Endodermal cell (in vitro differentiated cells): ENCODE measurements at regions not wholly inside any gene's neighbourhood (a gene's known extent, or its start where the extent isn't known, plus 50 kb on each side); places are given as distances from the start of the nearest gene placed in this dataset.

ENCODE experiments used
- DNase-seq: peaks from one replicate; pipeline ENCODE4 v3.0.0-alpha.2; 2017
- H3K27ac ChIP-seq: 2 replicates; pipeline ENCODE4 v1.5.1; 2013; ENCODE audit warnings: mild to moderate bottlenecking, low read depth, low read length, moderate library complexity
- H3K27me3 ChIP-seq: 2 replicates; pipeline ENCODE4 v1.6.1; 2013; ENCODE audit warnings: mild to moderate bottlenecking, low read length, moderate library complexity; ENCODE audit not compliant: insufficient read depth, control insufficient read depth, poor library complexity, severe bottlenecking
- H3K36me3 ChIP-seq: 2 replicates; pipeline ENCODE4 v1.7.0; 2013; ENCODE audit warnings: mild to moderate bottlenecking, low read length, moderate library complexity; ENCODE audit not compliant: control insufficient read depth, insufficient read depth
- H3K4me1 ChIP-seq: one replicate; pipeline ENCODE4 v1.7.0; 2013; ENCODE audit warnings: low read length; ENCODE audit not compliant: control insufficient read depth, insufficient read depth
- H3K4me3 ChIP-seq: 2 replicates; pipeline ENCODE4 v1.5.1; 2013; ENCODE audit warnings: mild to moderate bottlenecking, low read length, moderate library complexity
- H3K9ac ChIP-seq: 2 replicates; pipeline ENCODE4 v1.6.1; 2013; ENCODE audit warnings: mild to moderate bottlenecking, low read length, moderate library complexity; ENCODE audit not compliant: poor library complexity, severe bottlenecking; ENCODE audit errors: extremely low read depth
- H3K9me3 ChIP-seq: 2 replicates; pipeline ENCODE4 v1.6.1; 2013; ENCODE audit warnings: mild to moderate bottlenecking, low read length, moderate library complexity; ENCODE audit not compliant: control insufficient read depth
- H3K27ac Mint-ChIP-seq: 2 replicates; pipeline ENCODE4 v1.8.0; 2020; ENCODE audit warnings: mixed read lengths
- H3K27me3 Mint-ChIP-seq: 2 replicates; pipeline ENCODE4 v1.8.0; 2021; ENCODE audit warnings: mild to moderate bottlenecking, mixed read lengths; ENCODE audit not compliant: insufficient read depth
- H3K36me3 Mint-ChIP-seq: 2 replicates; pipeline ENCODE4 v1.8.0; 2020; ENCODE audit warnings: low read depth, mixed read lengths
- H3K4me1 Mint-ChIP-seq: 2 replicates; pipeline ENCODE4 v1.8.0; 2020; ENCODE audit warnings: mixed read lengths
- H3K4me3 Mint-ChIP-seq: 2 replicates; pipeline ENCODE4 v1.8.0; 2020; ENCODE audit warnings: mild to moderate bottlenecking, moderate library complexity, mixed read lengths
- H3K9me3 Mint-ChIP-seq: 2 replicates; pipeline ENCODE4 v1.8.0; 2020; ENCODE audit warnings: mild to moderate bottlenecking, mixed read lengths
- CTCF ChIP-seq: fragments of 200-600 bp; sonication (generic); conservative IDR thresholded peaks from 2 replicates; pipeline ENCODE4 v1.5.0; 2021; ENCODE audit warnings: antibody characterized with exemption, mild to moderate bottlenecking
- WGBS, 2 experiments: methylation state at CpG; one replicate each; pipeline versions ENCODE4 v1.1.5 to v1.1.7; 2013; ENCODE audit warnings: missing lambda C conversion rate in 2 of 2, mixed read lengths in 1 of 2; ENCODE audit not compliant: insufficient coverage in 1 of 2, insufficient read length in 1 of 2; 5-methylcytosine and 5-hydroxymethylcytosine counted together

- no peaks in the 10 kb centered on the region for H3K27me3 Mint-ChIP-seq
- no peak overlapping the region for H3K27ac Mint-ChIP-seq
- H3K9me3 ChIP-seq = no peaks in the 10 kb centered on the region
Measured at GRCh38 chr18:30694773-30695172, 347.8 kb downstream of the DSC3 start.

GRCh38 chr18:30689216-30689615, 353.3 kb downstream of the DSC3 start:
- WGBS, 2 experiments = 63 to 97% methylated on average over 1 to 2 of the region's 2 CpGs
- no peak overlapping the region for H3K27ac Mint-ChIP-seq
- H3K9me3 Mint-ChIP-seq = no peaks in the 10 kb centered on the region

More at GRCh38 chr18:30694773-30695172, 347.8 kb downstream of the DSC3 start:
- H3K4me3 Mint-ChIP-seq = no peak overlapping the region
- Histone ChIP-seq H3K4me1 (no peaks in the 10 kb centered on the region), H3K9ac (no peak overlapping the region), H3K27me3 (no peaks in the 10 kb centered on the region), H3K27ac (no peak overlapping the region), H3K36me3 (no peaks in the 10 kb centered on the region), H3K4me3 (no peak overlapping the region)
- WGBS, 2 experiments = 94 to 100% methylated on average over 3 of the region's 3 CpGs
- no peaks in the 10 kb centered on the region for H3K36me3 Mint-ChIP-seq
- peaks cover 6% of the 10 kb centered on the region for H3K4me1 Mint-ChIP-seq
- TF ChIP-seq CTCF = no peak
- H3K9me3 Mint-ChIP-seq = no peaks in the 10 kb centered on the region
- no peak for DNase-seq

GRCh38 chr18:30687501-30687900, 355.0 kb downstream of the DSC3 start:
- Histone ChIP-seq H3K36me3 (no peaks in the 10 kb centered on the region), H3K4me3 (no peak overlapping the region), H3K9ac (no peak overlapping the region), H3K9me3 (no peaks in the 10 kb centered on the region), H3K4me1 (no peaks in the 10 kb centered on the region), H3K27ac (no peak overlapping the region), H3K27me3 (no peaks in the 10 kb centered on the region)
- Mint-ChIP-seq H3K27ac (no peak overlapping the region), H3K4me3 (no peak overlapping the region), H3K36me3 (no peaks in the 10 kb centered on the region), H3K27me3 (no peaks in the 10 kb centered on the region), H3K9me3 (no peaks in the 10 kb centered on the region), H3K4me1 (peaks cover 4% of the 10 kb centered on the region)
- no peak for DNase-seq
- no peak for TF ChIP-seq CTCF
- 85 to 86% methylated on average over 1 to 2 of the region's 2 CpGs for WGBS, 2 experiments

More at GRCh38 chr18:30689216-30689615, 353.3 kb downstream of the DSC3 start:
- Histone ChIP-seq H3K9ac (no peak overlapping the region), H3K4me3 (no peak overlapping the region), H3K4me1 (no peaks in the 10 kb centered on the region), H3K9me3 (no peaks in the 10 kb centered on the region), H3K27me3 (no peaks in the 10 kb centered on the region), H3K36me3 (no peaks in the 10 kb centered on the region), H3K27ac (no peak overlapping the region)
- no peaks in the 10 kb centered on the region for H3K27me3 Mint-ChIP-seq
- H3K4me3 Mint-ChIP-seq = no peak overlapping the region
- DNase-seq = no peak
- H3K36me3 Mint-ChIP-seq = no peaks in the 10 kb centered on the region
- TF ChIP-seq CTCF = no peak
- peaks cover 4% of the 10 kb centered on the region for H3K4me1 Mint-ChIP-seq
